Nephron progenitor cell (in vitro differentiated cells): ENCODE measurements at regions not wholly inside any gene's neighbourhood (a gene's known extent, or its start where the extent isn't known, plus 50 kb on each side); places are given as distances from the start of the nearest gene placed in this dataset.

Experiments
- DNase-seq: peaks from one replicate; pipeline ENCODE4 v3.0.0; 2021
- H3K27ac Mint-ChIP-seq: 2 replicates; pipeline ENCODE4 v1.8.0; 2021; ENCODE audit warnings: mild to moderate bottlenecking, moderate library complexity, mixed read lengths
- H3K27me3 Mint-ChIP-seq: 2 replicates; pipeline ENCODE4 v1.8.0; 2021; ENCODE audit warnings: mild to moderate bottlenecking, low read depth, mixed read lengths; ENCODE audit not compliant: poor library complexity
- H3K36me3 Mint-ChIP-seq: 2 replicates; pipeline ENCODE4 v1.8.0; 2021; ENCODE audit warnings: low read depth, mixed read lengths
- H3K4me1 Mint-ChIP-seq: 2 replicates; pipeline ENCODE4 v1.8.0; 2021; ENCODE audit warnings: mixed read lengths
- H3K4me3 Mint-ChIP-seq: 2 replicates; pipeline ENCODE4 v1.8.0; 2021; ENCODE audit warnings: mild to moderate bottlenecking, moderate library complexity, mixed read lengths
- H3K9me3 Mint-ChIP-seq: 2 replicates; pipeline ENCODE4 v1.8.0; 2021; ENCODE audit warnings: mild to moderate bottlenecking, moderate library complexity, mixed read lengths
- TF ChIP-seq, protein P1 (sequence below): fragments of 200-600 bp; sonication (generic); IDR thresholded peaks from 2 replicates; pipeline ENCODE4 v1.5.0; 2021; ENCODE audit warnings: antibody characterized with exemption

DNA sequence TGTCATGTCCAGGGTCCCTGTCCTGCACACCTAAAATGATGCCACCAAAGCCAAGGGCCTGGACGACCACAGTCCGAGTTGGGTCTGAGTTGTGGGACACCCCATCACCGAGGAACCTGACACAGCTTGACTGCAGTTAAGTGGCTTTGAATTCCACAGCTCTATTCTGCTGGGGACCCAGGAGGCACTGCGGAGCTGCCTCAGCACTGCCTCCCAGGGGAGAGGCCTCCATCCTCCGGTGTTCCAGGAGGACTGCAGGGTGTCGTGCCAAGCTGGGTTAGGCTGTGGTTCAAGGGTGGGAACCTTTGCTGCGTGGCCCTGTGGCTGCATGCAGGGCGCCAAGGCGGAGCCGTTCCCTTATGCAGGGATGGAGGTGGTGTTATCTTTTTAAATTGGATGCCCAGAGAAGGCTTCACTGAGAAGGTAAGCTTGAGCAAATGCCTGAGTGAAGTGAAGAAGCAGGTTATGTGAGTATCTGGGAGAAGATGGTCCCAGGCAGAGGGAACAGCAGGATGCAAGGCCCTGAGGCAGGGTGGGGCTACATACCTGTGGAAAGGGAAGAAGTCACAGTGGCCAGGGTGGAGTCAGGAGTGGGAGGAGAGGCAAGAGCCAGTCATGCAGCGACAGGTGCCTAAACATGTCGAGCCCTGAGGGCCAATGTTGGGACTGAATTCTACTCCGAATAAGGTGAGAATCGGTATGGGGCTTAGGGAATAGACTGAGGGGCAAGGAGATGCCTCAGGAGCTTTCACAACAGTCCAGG, 144.8 kb downstream of the TPRA1 start:
- no peak overlapping the region for H3K4me3 Mint-ChIP-seq
- TF ChIP-seq, protein P1, sequence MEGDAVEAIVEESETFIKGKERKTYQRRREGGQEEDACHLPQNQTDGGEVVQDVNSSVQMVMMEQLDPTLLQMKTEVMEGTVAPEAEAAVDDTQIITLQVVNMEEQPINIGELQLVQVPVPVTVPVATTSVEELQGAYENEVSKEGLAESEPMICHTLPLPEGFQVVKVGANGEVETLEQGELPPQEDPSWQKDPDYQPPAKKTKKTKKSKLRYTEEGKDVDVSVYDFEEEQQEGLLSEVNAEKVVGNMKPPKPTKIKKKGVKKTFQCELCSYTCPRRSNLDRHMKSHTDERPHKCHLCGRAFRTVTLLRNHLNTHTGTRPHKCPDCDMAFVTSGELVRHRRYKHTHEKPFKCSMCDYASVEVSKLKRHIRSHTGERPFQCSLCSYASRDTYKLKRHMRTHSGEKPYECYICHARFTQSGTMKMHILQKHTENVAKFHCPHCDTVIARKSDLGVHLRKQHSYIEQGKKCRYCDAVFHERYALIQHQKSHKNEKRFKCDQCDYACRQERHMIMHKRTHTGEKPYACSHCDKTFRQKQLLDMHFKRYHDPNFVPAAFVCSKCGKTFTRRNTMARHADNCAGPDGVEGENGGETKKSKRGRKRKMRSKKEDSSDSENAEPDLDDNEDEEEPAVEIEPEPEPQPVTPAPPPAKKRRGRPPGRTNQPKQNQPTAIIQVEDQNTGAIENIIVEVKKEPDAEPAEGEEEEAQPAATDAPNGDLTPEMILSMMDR: no peak
- no peak overlapping the region for H3K27ac Mint-ChIP-seq
- no peak for DNase-seq
- peaks cover 6% of the 10 kb centered on the region for H3K4me1 Mint-ChIP-seq
- H3K27me3 Mint-ChIP-seq: peaks cover 23% of the 10 kb centered on the region
- H3K36me3 Mint-ChIP-seq: no peaks in the 10 kb centered on the region
- no peaks in the 10 kb centered on the region for H3K9me3 Mint-ChIP-seq

DNA sequence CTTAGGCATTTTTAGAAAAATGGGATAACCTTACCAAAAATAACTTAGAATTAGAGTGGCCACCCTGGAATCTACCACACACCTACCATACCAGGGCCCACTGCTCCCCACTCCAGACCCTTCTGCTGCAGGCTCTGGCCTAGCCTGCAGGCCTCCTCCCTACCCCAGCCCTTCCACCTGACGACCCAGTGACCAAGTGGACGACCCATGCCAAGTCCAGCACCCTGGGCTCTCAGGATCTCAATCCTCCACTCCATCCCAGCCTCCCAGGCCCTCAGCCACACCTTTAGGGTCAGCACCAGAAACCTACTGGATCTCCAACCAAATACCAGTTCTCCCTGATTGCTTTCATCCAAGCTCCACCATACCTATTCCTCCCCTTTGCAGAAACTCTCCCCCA, 145.8 kb downstream of the TPRA1 start:
- TF ChIP-seq, protein P1: no peak
- H3K9me3 Mint-ChIP-seq: no peaks in the 10 kb centered on the region
- H3K4me3 Mint-ChIP-seq: no peak overlapping the region
- H3K36me3 Mint-ChIP-seq: no peaks in the 10 kb centered on the region
- no peak for DNase-seq
- H3K4me1 Mint-ChIP-seq: peaks cover 6% of the 10 kb centered on the region
- no peak overlapping the region for H3K27ac Mint-ChIP-seq
- peaks cover 25% of the 10 kb centered on the region for H3K27me3 Mint-ChIP-seq

DNA sequence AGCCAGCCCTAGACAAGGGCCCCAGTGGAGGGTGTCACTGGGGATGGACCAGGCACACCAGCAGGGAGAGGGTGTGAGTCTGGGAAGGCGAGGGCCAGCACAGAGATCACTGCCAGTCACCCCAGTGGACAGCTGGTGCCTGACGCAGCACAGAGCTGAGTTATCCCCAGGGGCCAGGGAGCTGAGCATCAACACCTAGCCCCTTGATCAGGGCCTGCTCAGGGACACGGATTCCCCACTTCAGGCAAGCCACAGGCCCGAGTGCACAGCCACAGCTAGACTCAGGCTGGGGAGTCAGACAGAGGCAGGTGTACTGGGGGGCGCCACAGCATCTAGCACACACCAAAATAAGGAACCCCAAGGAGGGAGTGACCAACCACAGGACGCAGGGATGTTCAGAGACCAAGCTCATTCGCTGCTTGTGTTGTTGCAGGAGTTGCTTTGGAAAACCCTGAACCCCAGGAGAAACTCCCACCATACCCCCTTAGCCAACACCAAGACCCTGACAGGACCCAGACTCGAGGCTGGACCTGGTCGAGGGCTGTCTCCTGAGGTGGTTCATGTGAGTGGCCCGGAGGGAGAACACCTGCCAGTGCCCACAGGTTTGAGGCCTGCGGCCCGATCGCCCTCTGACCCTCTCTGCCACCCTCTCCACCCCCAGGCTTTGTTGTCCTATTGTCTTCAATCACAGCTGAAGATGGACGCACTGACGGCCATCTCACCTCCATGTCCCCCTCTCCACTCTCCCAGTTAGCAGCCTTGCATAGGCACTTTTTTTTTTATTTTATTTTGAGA, 146.8 kb downstream of the TPRA1 start:
- no peak for DNase-seq
- peak overlapping the region; percentile 50 for H3K27ac Mint-ChIP-seq
- no peaks in the 10 kb centered on the region for H3K36me3 Mint-ChIP-seq
- peaks cover 5% of the 10 kb centered on the region for H3K4me1 Mint-ChIP-seq
- no peaks in the 10 kb centered on the region for H3K9me3 Mint-ChIP-seq
- no peak overlapping the region for H3K4me3 Mint-ChIP-seq
- peaks cover 24% of the 10 kb centered on the region for H3K27me3 Mint-ChIP-seq
- TF ChIP-seq, protein P1: no peak

DNA sequence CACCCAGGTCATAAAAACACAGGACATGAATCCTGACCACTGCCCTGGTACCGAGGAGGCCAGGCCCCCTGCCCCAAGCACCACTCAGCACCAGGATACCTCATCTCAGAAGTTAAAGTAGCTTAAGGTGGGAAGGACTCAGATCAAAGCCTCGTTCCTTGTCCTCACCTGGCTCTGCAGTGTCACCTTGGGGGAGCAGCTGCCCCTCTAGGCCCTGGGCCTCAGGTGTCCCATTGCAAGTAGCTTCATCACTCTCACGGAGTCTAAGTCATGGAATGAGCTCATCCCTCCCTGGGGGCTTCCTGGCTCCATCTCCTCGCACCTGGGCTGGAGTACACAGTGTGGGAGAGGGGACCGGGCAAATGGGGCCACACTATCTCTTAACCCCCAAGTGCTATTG, 148.0 kb downstream of the TPRA1 start:
- no peak overlapping the region for H3K27ac Mint-ChIP-seq
- peaks cover 21% of the 10 kb centered on the region for H3K27me3 Mint-ChIP-seq
- H3K9me3 Mint-ChIP-seq: no peaks in the 10 kb centered on the region
- TF ChIP-seq, protein P1: no peak
- H3K4me1 Mint-ChIP-seq: no peaks in the 10 kb centered on the region
- DNase-seq: no peak
- H3K4me3 Mint-ChIP-seq: no peak overlapping the region
- H3K36me3 Mint-ChIP-seq: no peaks in the 10 kb centered on the region

DNA sequence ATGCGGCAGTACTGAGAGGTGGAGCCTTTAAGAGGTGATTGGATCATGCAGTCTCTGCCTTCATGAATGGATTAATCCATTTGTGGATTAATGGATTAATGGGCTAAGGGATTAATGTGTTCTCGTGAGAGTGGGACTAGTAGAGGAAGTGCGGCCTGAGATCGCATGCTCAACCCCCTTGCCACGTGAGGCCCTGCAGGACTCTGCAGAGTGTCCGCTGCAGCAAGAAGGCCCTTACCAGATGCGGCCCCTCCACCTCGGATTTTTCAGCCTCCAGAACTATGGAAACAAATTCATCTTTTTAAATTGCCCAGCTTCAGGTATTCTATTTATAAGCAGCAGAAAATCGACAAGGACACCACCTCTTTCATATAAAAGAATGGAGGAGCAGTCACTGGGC, 148.8 kb downstream of the TPRA1 start:
- TF ChIP-seq, protein P1: no peak
- Mint-ChIP-seq H3K9me3 (no peaks in the 10 kb centered on the region), H3K27ac (no peak overlapping the region), H3K4me1 (no peaks in the 10 kb centered on the region), H3K36me3 (no peaks in the 10 kb centered on the region), H3K4me3 (no peak overlapping the region), H3K27me3 (peaks cover 21% of the 10 kb centered on the region)
- no peak for DNase-seq
